GM23248 (cell line): ENCODE measurements at regions not wholly inside any gene's neighbourhood (a gene's known extent, or its start where the extent isn't known, plus 50 kb on each side); places are given as distances from the start of the nearest gene placed in this dataset.

Experiments
- EZH2 ChIP-seq: fragments of 200-600 bp; sonication (generic); IDR thresholded peaks from 2 replicates; pipeline ENCODE4 v1.6.1; 2018; ENCODE audit warnings: antibody characterized with exemption, mild to moderate bottlenecking; ENCODE audit not compliant: insufficient read depth, poor library complexity, severe bottlenecking
- EZH2phosphoT487 ChIP-seq: fragments of 200-600 bp; sonication (generic); IDR thresholded peaks from 2 replicates; pipeline ENCODE4 v1.6.1; 2018; ENCODE audit warnings: antibody characterized with exemption, moderate library complexity, mild to moderate bottlenecking, low read depth; ENCODE audit not compliant: insufficient read depth

- TF ChIP-seq EZH2phosphoT487 (no peak), EZH2 (no peak)
These were observed 487.9 kb downstream of the RFPL4B start for GRCh38 chr6:112835078-112835477.
